Left lobe of liver (tissue), 2 donors: ENCODE measurements at regions not wholly inside any gene's neighbourhood (a gene's known extent, or its start where the extent isn't known, plus 50 kb on each side); places are given as distances from the start of the nearest gene placed in this dataset.

Experiments used
- ATAC-seq: fragments of 200-7000 bp; cut with Tn5 transposase; one replicate; pipeline ENCODE4 v1.9.1; 2020; ENCODE audit warnings: mild to moderate bottlenecking, moderate library complexity
- DNase-seq: peaks from one replicate; pipeline ENCODE4 v3.0.0-alpha.2; 2020; ENCODE audit warnings: low spot score
- donor health status: DM: no; HTN: no; CAD: no; lungs with moderate emphysema.
- donor health status: DM: no; HTN: yes; CAD: no.

- ATAC-seq (no peak), DNase-seq (no peak)
Measured at GRCh38 chr13:44267980-44268379, 105.6 kb upstream of the SERP2 start.

GRCh38 chr13:44268980-44269379 is 104.6 kb upstream of the SERP2 start:
- DNase-seq (no peak), ATAC-seq (no peak)

GRCh38 chr13:44270150-44270549 is 103.5 kb upstream of the SERP2 start:
- DNase-seq (no peak), ATAC-seq (no peak)

DNA sequence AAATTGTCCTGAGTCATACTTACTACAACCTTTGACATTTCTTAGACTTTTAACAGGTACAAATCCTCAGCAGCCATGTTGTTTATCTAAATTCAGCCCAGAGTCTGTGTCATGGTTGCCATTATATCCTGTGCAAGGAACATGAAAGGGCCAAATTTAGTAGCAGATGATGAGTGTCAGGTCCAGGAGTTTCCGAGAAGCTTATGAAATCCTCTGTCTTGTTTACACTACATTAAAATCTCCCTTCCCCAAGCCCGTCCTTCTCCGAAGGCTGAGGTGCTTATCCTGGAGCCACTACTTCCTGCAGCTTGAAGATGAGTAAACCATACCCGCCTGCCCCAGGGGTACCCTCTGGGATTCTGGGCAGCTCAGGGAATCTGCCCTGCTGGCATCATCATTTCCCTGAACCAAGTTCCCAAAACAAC is 102.6 kb upstream of the SERP2 start:
- no peak for DNase-seq
- ATAC-seq = no peak

DNA sequence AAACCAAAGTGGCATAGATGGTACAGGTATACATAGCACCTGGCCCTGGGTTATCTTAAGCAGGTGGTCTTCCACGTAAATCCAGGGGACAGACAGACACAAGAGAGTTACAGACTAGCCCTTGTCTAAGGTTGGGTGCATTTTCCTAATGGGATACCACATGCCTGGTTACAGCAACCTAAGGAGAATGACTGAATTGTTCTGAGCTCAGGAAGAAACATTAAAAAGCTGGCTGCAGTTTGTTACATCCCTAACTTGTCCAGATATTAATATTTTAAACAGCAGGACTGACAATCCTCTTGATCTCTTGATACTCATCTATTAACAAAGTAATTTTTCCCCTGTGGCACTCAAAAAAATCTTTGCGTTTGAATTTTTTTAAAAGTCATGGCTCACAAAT is 102.2 kb upstream of the SERP2 start:
- ATAC-seq = no peak
- DNase-seq = no peak

- DNase-seq (no peak), ATAC-seq (no peak)
Measured at GRCh38 chr13:44271915-44272341, 101.7 kb upstream of the SERP2 start.

DNA sequence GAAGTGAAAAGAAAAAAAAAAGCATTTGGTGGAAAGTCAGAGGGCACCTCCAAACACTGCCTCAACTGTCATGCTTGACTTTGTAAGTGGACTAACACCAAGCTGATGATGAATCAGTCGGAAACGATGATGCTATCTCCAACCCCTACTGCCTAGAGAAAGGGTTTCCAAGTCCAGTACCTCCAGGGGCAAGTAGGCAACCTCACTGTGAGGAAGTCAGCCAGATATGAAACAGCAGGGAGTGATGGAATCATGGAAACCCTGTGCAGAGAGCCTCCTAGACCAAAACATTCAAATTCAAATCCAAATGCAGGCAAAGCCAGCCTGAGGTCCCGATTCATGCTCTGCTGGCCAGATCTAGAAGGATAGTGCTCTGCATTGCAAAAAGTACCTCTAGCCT is 100.9 kb upstream of the SERP2 start:
- DNase-seq = no peak
- no peak for ATAC-seq

DNA sequence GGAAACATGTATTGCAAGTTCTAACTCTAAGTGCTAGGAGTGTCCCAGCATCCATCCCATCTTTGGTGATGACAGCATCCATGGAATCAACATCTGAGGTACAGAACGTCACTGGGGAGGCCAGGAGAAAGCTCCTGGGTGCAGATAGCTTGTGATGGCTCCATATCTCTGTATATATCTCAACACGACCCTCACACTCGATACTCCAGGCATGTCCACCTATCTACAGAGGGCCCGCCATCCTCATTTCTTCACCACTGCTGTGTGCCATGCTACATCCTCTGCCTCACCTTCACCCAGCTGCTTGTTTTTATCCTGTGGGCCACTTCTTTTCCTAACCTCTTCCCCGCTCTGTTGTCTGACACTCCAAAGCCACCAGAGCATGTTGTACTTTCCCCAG is 100.4 kb upstream of the SERP2 start:
- DNase-seq (no peak), ATAC-seq (no peak)

GRCh38 chr13:44273991-44274770 is 99.4 kb upstream of the SERP2 start:
- ATAC-seq = peak; percentile 89
- no peak for DNase-seq

- DNase-seq = no peak
- no peak for ATAC-seq
Measured at GRCh38 chr13:44274771-44275205, 98.8 kb upstream of the SERP2 start.

GRCh38 chr13:44275381-44275780 is 98.2 kb upstream of the SERP2 start:
- ATAC-seq (no peak), DNase-seq (no peak)

DNA sequence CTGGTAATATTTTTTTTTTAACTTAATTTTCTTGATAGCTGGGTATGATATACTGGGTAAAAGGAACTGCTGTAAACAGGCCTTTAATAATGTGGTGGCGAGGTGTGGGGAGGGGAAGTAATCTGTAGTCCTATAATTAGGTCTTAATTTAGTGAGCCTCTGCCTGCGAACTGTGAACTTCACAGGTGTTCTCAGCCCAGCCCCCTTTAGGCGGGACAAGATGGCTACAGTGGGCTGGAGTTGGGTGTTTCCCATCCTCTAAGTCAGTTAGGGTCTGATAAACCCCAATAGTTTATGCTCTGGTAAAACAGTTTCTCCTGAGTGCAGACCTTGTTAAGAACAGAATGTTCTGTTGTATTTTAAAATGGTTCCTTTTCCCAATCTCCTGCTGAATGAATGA is 97.6 kb upstream of the SERP2 start:
- ATAC-seq (no peak), DNase-seq (no peak)

DNA sequence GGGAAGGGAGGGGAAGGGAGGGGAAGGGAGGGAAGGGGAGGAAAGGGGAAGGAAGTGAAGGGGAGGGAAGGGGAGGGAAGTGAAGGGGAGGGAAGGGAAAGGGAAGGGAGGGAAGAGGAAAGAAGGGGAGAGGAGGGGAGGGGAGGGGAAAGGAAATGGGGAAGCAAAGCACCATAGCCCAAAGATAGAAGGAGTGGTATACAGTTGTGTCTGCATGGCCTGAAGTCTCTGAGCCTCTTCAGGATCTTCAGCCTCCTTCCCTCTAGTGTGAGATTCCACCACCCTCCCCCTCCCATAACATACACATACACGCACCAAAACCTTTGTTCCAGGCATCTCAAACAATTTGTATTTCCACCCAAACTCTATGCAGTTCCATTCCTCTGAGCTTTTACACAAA is 96.2 kb upstream of the SERP2 start:
- ATAC-seq (no peak), DNase-seq (no peak)

- peak; percentile 46 for ATAC-seq
- DNase-seq = peak; percentile 59
Measured at GRCh38 chr13:44278166-44278565, 95.5 kb upstream of the SERP2 start.

DNA sequence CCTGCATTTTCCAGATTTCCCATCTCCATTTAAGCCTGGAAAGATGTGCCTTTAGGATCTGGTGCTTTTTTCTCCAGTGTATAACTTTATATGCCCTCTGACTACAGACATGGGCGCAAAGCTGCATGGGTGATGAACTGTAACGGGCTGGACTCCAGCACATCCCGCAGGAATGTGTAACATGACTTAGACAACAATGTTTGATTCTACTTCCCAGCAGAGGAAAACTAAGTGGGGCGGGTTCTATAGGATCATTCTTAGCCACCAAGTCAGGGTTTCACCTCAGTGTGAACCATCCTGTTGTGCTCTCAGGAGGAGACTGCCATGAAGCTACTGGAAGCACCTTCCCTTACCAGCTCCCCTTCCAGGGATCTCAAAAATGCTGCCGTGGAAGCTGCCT is 93.2 kb upstream of the SERP2 start:
- DNase-seq = no peak
- ATAC-seq = no peak

- ATAC-seq (peak; percentile 90), DNase-seq (peak; percentile 55)
Measured at GRCh38 chr13:44281252-44282000, 92.2 kb upstream of the SERP2 start.

DNA sequence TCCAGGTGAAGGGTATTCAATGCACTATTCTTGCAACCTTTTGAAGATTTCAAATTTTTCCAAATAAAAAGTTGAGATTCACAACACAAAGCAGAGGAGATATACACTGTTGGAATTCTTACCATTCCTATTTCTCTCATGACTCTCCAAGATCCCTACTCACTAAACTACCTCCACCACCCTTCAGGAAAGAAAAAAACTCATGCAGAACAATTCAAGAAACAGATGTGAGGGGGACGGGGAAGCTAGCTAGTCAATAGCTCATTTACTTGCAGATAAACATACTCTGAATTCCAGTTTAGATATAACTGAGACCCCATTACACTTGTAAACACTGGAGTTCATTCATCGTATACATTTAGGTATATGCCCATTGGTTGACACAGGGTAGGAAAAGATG is 90.0 kb upstream of the SERP2 start:
- ATAC-seq (no peak), DNase-seq (no peak)

- DNase-seq = no peak
Measured at GRCh38 chr13:44287958-44288357, 85.7 kb upstream of the SERP2 start.

GRCh38 chr13:44292545-44292944 is 81.1 kb upstream of the SERP2 start:
- DNase-seq = no peak
- ATAC-seq = no peak

More at GRCh38 chr13:44287958-44288357, 85.7 kb upstream of the SERP2 start:
- ATAC-seq = no peak

- no peak for ATAC-seq
- no peak for DNase-seq
Measured at GRCh38 chr13:44293374-44293773, 80.2 kb upstream of the SERP2 start.

- ATAC-seq = peak; percentile 58
Measured at GRCh38 chr13:44293908-44294735, 79.5 kb upstream of the SERP2 start.

More at GRCh38 chr13:44293908-44294735, 79.5 kb upstream of the SERP2 start:
- DNase-seq = no peak
